Trophoblast cell (in vitro differentiated cells and primary cell): ENCODE measurements at regions not wholly inside any gene's neighbourhood (a gene's known extent, or its start where the extent isn't known, plus 50 kb on each side); places are given as distances from the start of the nearest gene placed in this dataset.
"Not testable (repeated sequence)": the region's sequence is repeated elsewhere in the genome, so short reads cannot be mapped to it uniquely, and the experiment has no call there.

ENCODE experiments used
- DNase-seq, 2 donors: peaks; one replicate each; pipeline ENCODE4 v3.0.0-alpha.2; 2016
- H2AFZ ChIP-seq: 2 replicates; pipeline ENCODE4 v1.6.1; 2013; ENCODE audit warnings: low read length, moderate library complexity, mild to moderate bottlenecking; ENCODE audit not compliant: insufficient read depth, poor library complexity
- H2AK5ac ChIP-seq: 2 replicates; pipeline ENCODE4 v1.6.1; 2013; ENCODE audit warnings: mild to moderate bottlenecking, low read length
- H2BK120ac ChIP-seq: 2 replicates; pipeline ENCODE4 v1.6.1; 2013; ENCODE audit warnings: low read length, mild to moderate bottlenecking, moderate library complexity; ENCODE audit not compliant: insufficient read depth, poor library complexity
- H2BK12ac ChIP-seq: 2 replicates; pipeline ENCODE4 v1.6.1; 2013; ENCODE audit warnings: mild to moderate bottlenecking, low read length, moderate library complexity
- H2BK5ac ChIP-seq: 2 replicates; pipeline ENCODE4 v1.6.1; 2013; ENCODE audit warnings: low read length, low read depth, moderate library complexity, mild to moderate bottlenecking; ENCODE audit not compliant: poor library complexity
- H3K14ac ChIP-seq: 2 replicates; pipeline ENCODE4 v1.6.1; 2013; ENCODE audit warnings: mild to moderate bottlenecking, low read length
- H3K18ac ChIP-seq: 2 replicates; pipeline ENCODE4 v1.6.1; 2013; ENCODE audit warnings: mild to moderate bottlenecking, low read length
- H3K23ac ChIP-seq: 2 replicates; pipeline ENCODE4 v1.6.1; 2013; ENCODE audit warnings: low read length
- H3K27ac ChIP-seq: 2 replicates; pipeline ENCODE4 v1.5.1; 2013; ENCODE audit warnings: low read depth, mild to moderate bottlenecking, inconsistent platforms, low read length, moderate library complexity
- H3K27me3 ChIP-seq: 2 replicates; pipeline ENCODE4 v1.6.1; 2013; ENCODE audit warnings: inconsistent platforms, mild to moderate bottlenecking, low read length, moderate library complexity; ENCODE audit not compliant: insufficient read depth
- H3K36me3 ChIP-seq, 2 experiments: 1 replicate in 1 of 2; 2 replicates in 1 of 2; pipeline ENCODE4 v1.6.1; 2013; ENCODE audit warnings: low read length in 2 of 2, mild to moderate bottlenecking in 2 of 2, moderate library complexity in 1 of 2; ENCODE audit not compliant: insufficient read depth in 2 of 2, control insufficient read depth in 1 of 2
- H3K4ac ChIP-seq: 2 replicates; pipeline ENCODE4 v1.6.1; 2013; ENCODE audit warnings: low read depth, mild to moderate bottlenecking, low read length, moderate library complexity
- H3K4me1 ChIP-seq, 2 experiments: 1 replicate in 1 of 2; 2 replicates in 1 of 2; pipeline ENCODE4 v1.6.1; 2013; ENCODE audit warnings: low read length in 2 of 2, mild to moderate bottlenecking in 2 of 2, moderate library complexity in 1 of 2; ENCODE audit not compliant: insufficient read depth in 2 of 2, control insufficient read depth in 1 of 2
- H3K4me2 ChIP-seq: 2 replicates; pipeline ENCODE4 v1.6.1; 2013; ENCODE audit warnings: inconsistent platforms, mild to moderate bottlenecking, low read length, moderate library complexity
- H3K4me3 ChIP-seq: 2 replicates; pipeline ENCODE4 v1.5.1; 2013; ENCODE audit warnings: mild to moderate bottlenecking, low read depth, low read length, inconsistent platforms
- H3K79me1 ChIP-seq: one replicate; pipeline ENCODE4 v1.6.1; 2013; ENCODE audit warnings: low read length
- H3K79me2 ChIP-seq: 2 replicates; pipeline ENCODE4 v1.6.1; 2013; ENCODE audit warnings: low read length, mild to moderate bottlenecking; ENCODE audit not compliant: control insufficient read depth, insufficient read depth, poor library complexity
- H3K9ac ChIP-seq: 2 replicates; pipeline ENCODE4 v1.6.1; 2013; ENCODE audit warnings: mild to moderate bottlenecking, low read length
- H3K9me3 ChIP-seq: 2 replicates; pipeline ENCODE4 v1.6.1; 2013; ENCODE audit warnings: low read depth, mild to moderate bottlenecking, control low read depth, inconsistent platforms, low read length; ENCODE audit not compliant: insufficient read depth
- H4K12ac ChIP-seq: 2 replicates; pipeline ENCODE4 v1.6.1; 2013; ENCODE audit warnings: low read depth, mild to moderate bottlenecking, low read length, moderate library complexity
- H4K8ac ChIP-seq: 2 replicates; pipeline ENCODE4 v1.6.1; 2013; ENCODE audit warnings: low read depth, mild to moderate bottlenecking, low read length, moderate library complexity
- H4K91ac ChIP-seq: one replicate; pipeline ENCODE4 v1.6.1; 2013; ENCODE audit warnings: low read depth, mild to moderate bottlenecking, low read length, moderate library complexity
- WGBS: extraction: QIAGEN DNeasy Blood & Tissue Kit; methylation state at CpG from one replicate; pipeline ENCODE4 v1.1.7; 2013; ENCODE audit warnings: missing lambda C conversion rate; ENCODE audit not compliant: insufficient read length, insufficient coverage; ENCODE audit errors: extremely low coverage; 5-methylcytosine and 5-hydroxymethylcytosine counted together

DNA sequence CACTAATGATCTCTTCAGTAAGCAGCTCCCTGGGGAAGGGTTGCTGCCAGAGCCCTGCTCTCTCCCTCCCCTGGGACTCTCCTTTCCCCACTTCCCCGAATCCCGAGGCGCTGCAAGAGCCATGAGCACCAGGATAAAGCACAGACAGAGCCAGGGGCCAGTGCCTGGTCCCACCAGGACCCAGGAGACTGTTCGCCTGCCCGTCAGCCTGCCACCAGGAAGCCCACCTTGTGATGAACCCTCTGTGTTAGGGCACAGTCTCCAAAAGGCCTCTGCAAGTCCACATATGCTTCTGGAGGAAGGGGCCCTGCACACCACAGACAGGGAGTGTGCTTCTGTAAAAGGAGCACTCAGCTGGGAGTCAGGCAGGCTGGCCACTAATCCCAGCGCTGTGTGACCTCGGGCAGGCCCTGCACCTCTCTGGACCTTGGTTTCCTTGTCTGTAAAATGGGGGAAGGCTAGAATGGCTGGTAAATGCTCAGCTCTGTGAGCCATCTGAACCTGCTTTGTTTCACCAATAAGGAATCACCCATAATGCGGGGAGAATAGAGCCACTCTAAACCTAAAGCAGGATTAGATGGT is 209.4 kb downstream of the TBC1D2B start:
- not testable (repeated sequence) for H2BK120ac ChIP-seq, H3K9me3 ChIP-seq, DNase-seq, H3K14ac ChIP-seq, H3K9ac ChIP-seq, H2BK5ac ChIP-seq, H3K4ac ChIP-seq, H2AK5ac ChIP-seq, H3K79me2 ChIP-seq, H3K4me3 ChIP-seq, H3K36me3 ChIP-seq, H3K27ac ChIP-seq, H4K91ac ChIP-seq, H3K23ac ChIP-seq, H4K8ac ChIP-seq, H3K79me1 ChIP-seq, H4K12ac ChIP-seq, H2BK12ac ChIP-seq, H3K27me3 ChIP-seq, H3K18ac ChIP-seq, H2AFZ ChIP-seq, H3K4me2 ChIP-seq
- peaks cover 3 to 21% of the 10 kb centered on the region in 2 experiments for H3K4me1 ChIP-seq
- no CpG with 5 or more reads among the region's 8 CpGs for WGBS

DNA sequence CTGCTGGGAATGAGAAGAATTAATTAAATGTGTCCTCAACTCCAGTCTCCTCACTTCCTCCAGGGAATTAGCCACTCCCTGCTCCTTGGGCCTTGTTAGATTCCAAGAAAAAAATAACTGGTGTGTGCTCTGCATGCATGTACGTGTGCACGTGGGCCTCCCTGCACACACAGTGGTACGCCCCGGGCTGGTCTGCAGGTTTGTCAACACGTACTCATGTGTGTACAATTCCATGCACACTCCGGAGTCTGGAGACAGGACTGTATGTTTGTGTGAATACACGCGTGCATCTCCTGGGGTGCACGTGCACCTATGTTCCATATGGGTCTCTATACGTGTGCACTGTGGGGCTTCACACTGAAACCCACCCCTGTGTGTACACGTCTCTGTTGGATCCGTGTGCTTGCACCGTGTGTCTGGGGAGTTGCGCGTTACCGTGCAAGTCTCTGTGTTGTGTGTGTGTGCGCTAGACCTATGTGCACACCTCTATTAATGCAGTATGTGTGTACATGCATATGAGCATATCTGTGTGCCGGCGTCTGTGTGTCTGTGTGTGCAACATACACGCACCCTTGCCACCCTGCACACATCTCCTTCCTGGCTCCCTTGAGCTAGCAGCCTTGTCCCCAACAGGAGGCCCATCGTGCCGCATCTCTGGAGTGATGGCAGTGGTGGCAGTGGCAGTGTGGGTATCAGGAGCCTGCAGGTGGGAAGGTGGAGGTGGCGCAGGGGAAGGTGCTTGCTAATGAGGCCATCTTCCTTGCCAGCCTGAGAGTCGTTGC is 210.1 kb downstream of the TBC1D2B start:
- Histone ChIP-seq H4K12ac (no peak overlapping the region), H3K79me1 (no peaks in the 10 kb centered on the region), H3K27ac (no peak overlapping the region), H3K27me3 (no peaks in the 10 kb centered on the region), H3K14ac (no peak overlapping the region), H3K4me2 (no peak overlapping the region), H2AK5ac (no peak overlapping the region), H3K36me3 (no peaks in the 10 kb centered on the region), H2AFZ (no peak overlapping the region), H3K4me3 (no peak overlapping the region), H3K9ac (no peak overlapping the region), H2BK5ac (no peak overlapping the region), H3K4ac (no peak overlapping the region), H4K91ac (no peak overlapping the region), H2BK12ac (no peak overlapping the region), H3K79me2 (no peaks in the 10 kb centered on the region), H4K8ac (no peak overlapping the region), H3K9me3 (no peaks in the 10 kb centered on the region), H2BK120ac (no peak overlapping the region), H3K23ac (no peak overlapping the region), H3K4me1 (peaks cover 3 to 21% of the 10 kb centered on the region in 2 experiments), H3K18ac (no peak overlapping the region)
- WGBS: no CpG with 5 or more reads among the region's 24 CpGs
- DNase-seq: no peak

DNA sequence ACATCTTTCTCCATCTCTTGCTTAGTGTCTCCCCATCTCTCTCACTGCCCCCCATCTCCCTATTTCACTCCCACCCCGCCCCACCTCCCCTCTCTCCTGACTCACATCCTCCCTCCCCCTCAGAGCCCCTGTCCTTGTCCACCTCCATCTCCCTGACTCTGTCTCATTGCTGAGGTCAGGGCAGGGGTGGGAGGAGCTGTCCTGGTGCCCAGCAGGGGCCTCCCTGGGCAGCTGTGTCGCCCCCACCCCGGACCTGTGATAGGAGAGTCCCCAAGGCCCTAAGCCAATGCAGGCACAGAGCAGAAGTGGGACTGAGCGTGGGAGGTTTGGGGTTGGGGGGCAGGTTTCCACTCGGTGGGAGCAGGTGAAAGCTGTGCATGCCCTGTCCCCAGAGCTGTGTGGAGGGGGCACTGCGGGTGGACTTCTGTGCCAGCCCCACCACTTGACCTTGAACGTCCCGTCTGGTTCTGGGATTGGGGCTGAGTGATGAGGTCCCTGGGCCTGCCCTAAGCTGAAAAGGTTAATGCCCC is 210.8 kb downstream of the TBC1D2B start:
- no peak overlapping the region for H3K27ac ChIP-seq
- H3K23ac ChIP-seq: no peak overlapping the region
- no peaks in the 10 kb centered on the region for H3K27me3 ChIP-seq
- no peak overlapping the region for H3K14ac ChIP-seq
- no peak overlapping the region for H3K4ac ChIP-seq
- H3K9me3 ChIP-seq: no peaks in the 10 kb centered on the region
- no peaks in the 10 kb centered on the region for H3K79me2 ChIP-seq
- WGBS: no CpG with 5 or more reads among the region's 8 CpGs
- no peak overlapping the region for H4K8ac ChIP-seq
- no peaks in the 10 kb centered on the region for H3K79me1 ChIP-seq
- H4K91ac ChIP-seq: no peak overlapping the region
- no peak overlapping the region for H3K18ac ChIP-seq
- H2AK5ac ChIP-seq: no peak overlapping the region
- H2BK120ac ChIP-seq: no peak overlapping the region
- peaks cover 3 to 21% of the 10 kb centered on the region in 2 experiments for H3K4me1 ChIP-seq
- no peaks in the 10 kb centered on the region for H3K36me3 ChIP-seq
- no peak overlapping the region for H2BK5ac ChIP-seq
- H2BK12ac ChIP-seq: no peak overlapping the region
- no peak overlapping the region for H3K9ac ChIP-seq
- no peak overlapping the region for H4K12ac ChIP-seq
- no peak overlapping the region for H3K4me3 ChIP-seq
- DNase-seq: no peak
- no peak overlapping the region for H2AFZ ChIP-seq
- H3K4me2 ChIP-seq: no peak overlapping the region

DNA sequence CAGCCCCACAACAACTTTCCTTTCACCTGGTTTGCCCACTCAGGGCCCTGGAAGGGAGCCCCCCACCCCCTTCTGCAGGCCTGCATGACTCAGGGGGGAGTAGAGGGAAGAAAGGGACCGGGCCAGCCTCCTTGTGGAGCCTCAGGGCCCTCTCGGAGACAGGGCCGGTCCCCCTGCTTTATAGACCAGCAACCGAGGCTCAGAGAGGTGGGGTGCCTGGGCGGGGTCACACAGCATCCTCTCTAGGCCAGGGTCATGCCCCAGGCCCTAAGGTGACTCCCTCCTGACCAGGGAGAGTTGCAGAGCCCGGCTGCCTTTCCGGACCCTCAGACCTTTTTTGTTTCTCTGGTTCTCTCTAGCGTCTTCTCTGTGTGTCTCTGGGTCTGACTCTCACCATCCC is 211.3 kb downstream of the TBC1D2B start:
- Histone ChIP-seq H3K23ac (no peak overlapping the region), H3K79me1 (no peaks in the 10 kb centered on the region), H3K27me3 (no peaks in the 10 kb centered on the region), H3K18ac (no peak overlapping the region), H2BK120ac (no peak overlapping the region), H2AK5ac (no peak overlapping the region), H3K4me3 (no peak overlapping the region), H3K4me2 (no peak overlapping the region), H3K4ac (no peak overlapping the region), H4K91ac (no peak overlapping the region), H3K27ac (no peak overlapping the region), H3K9me3 (no peaks in the 10 kb centered on the region), H3K36me3 (no peaks in the 10 kb centered on the region), H3K14ac (no peak overlapping the region), H2BK5ac (no peak overlapping the region), H2AFZ (no peak overlapping the region), H4K8ac (no peak overlapping the region), H2BK12ac (no peak overlapping the region), H4K12ac (no peak overlapping the region), H3K9ac (no peak overlapping the region), H3K79me2 (no peaks in the 10 kb centered on the region), H3K4me1 (peaks cover 3 to 21% of the 10 kb centered on the region in 2 experiments)
- DNase-seq: no peak
- no CpG with 5 or more reads among the region's 8 CpGs for WGBS
